ENCODE measurements at regions not wholly inside any gene's neighbourhood (a gene's known extent, or its start where the extent isn't known, plus 50 kb on each side); places are given as distances from the start of the nearest gene placed in this dataset.

- no peak for TF ChIP-seq CSDC2 (CRISPR knock-in tag; IDR thresholded peaks at IDR 0.05)
- TF ChIP-seq ZFP3 (CRISPR knock-in tag; IDR thresholded peaks at IDR 0.05): no peak
- no peak for TF ChIP-seq OSR1 (CRISPR knock-in tag; IDR thresholded peaks at IDR 0.05)
Measured at GRCh38 chr17:33983824-33984574, 271.1 kb upstream of the CCL2 start (continued).

DNA sequence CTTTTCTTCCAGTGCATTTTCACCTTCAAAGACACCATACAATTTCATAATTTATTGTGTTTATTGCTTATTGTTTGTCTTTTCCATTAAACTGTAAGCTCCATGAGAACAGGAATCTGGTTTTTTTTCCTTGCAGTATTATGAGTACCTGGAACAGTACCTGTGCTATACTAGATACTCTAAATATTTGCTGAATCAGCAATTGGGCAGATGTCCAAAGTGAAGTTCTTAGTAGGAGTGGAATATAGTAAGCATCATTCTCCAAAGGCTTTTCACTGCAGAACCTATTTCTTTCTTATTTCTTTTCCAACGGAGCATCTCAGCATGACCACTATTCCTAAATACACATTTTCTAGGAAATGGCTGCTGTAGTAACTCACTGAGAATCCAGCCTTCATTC, 269.0 kb upstream of the CCL2 start:
- no peak for TF ChIP-seq PPARA (CRISPR knock-in tag; IDR thresholded peaks at IDR 0.05; ENCODE audit: borderline replicate concordance)
- no peak for TF ChIP-seq ZFP30 (CRISPR knock-in tag; IDR thresholded peaks at IDR 0.05)
- TF ChIP-seq BACH2 (CRISPR knock-in tag; IDR thresholded peaks at IDR 0.05; ENCODE audit: borderline replicate concordance): no peak
- no peak for TF ChIP-seq OSR1 (CRISPR knock-in tag; IDR thresholded peaks at IDR 0.05)
- TF ChIP-seq ZFP3 (CRISPR knock-in tag; IDR thresholded peaks at IDR 0.05): no peak
- no peak for TF ChIP-seq TOX (CRISPR knock-in tag; IDR thresholded peaks at IDR 0.05; ENCODE audit: borderline replicate concordance)
- TF ChIP-seq, protein P1, sequence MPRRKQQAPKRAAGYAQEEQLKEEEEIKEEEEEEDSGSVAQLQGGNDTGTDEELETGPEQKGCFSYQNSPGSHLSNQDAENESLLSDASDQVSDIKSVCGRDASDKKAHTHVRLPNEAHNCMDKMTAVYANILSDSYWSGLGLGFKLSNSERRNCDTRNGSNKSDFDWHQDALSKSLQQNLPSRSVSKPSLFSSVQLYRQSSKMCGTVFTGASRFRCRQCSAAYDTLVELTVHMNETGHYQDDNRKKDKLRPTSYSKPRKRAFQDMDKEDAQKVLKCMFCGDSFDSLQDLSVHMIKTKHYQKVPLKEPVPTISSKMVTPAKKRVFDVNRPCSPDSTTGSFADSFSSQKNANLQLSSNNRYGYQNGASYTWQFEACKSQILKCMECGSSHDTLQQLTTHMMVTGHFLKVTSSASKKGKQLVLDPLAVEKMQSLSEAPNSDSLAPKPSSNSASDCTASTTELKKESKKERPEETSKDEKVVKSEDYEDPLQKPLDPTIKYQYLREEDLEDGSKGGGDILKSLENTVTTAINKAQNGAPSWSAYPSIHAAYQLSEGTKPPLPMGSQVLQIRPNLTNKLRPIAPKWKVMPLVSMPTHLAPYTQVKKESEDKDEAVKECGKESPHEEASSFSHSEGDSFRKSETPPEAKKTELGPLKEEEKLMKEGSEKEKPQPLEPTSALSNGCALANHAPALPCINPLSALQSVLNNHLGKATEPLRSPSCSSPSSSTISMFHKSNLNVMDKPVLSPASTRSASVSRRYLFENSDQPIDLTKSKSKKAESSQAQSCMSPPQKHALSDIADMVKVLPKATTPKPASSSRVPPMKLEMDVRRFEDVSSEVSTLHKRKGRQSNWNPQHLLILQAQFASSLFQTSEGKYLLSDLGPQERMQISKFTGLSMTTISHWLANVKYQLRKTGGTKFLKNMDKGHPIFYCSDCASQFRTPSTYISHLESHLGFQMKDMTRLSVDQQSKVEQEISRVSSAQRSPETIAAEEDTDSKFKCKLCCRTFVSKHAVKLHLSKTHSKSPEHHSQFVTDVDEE (CRISPR knock-in tag; IDR thresholded peaks at IDR 0.05): no peak
- no peak for TF ChIP-seq ZNF565 (CRISPR knock-in tag; conservative IDR thresholded peaks at IDR 0.05; ENCODE audit: low read depth)
- TF ChIP-seq ESRRG (CRISPR knock-in tag; IDR thresholded peaks at IDR 0.05): no peak
- no peak for TF ChIP-seq ARNTL (CRISPR knock-in tag; IDR thresholded peaks at IDR 0.05; ENCODE audit: borderline replicate concordance, low read depth)
- TF ChIP-seq PATZ1 (CRISPR knock-in tag; IDR thresholded peaks at IDR 0.05; ENCODE audit: borderline replicate concordance): no peak
- TF ChIP-seq ZC3H10 (CRISPR knock-in tag; IDR thresholded peaks at IDR 0.05): no peak
- ATAC-seq: no peak

DNA sequence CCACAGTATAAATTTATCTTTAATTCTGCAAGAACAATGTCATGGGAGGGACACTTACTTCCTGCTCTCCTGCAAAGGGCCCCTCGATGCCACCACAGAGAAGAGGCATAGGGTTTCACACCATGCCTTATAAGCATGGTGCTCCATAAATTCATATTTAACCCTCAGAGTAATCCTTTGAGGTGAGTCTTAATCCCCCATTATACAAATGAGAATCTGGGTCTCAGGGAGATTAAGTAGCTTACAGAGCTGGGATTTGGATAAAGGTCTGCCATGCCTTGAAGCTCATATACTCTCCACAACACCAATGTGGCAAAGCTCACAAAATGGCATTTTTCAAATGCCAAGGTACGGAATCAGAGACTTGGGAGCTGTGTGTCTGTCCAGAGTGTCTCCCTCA, 268.5 kb upstream of the CCL2 start:
- ATAC-seq: no peak

More for the DNA sequence above, 268.5 kb upstream of the CCL2 start:
- TF ChIP-seq POU6F1 (CRISPR knock-in tag; IDR thresholded peaks at IDR 0.05; ENCODE audit: borderline replicate concordance, low read depth): no peak
- TF ChIP-seq GLIS3 (CRISPR knock-in tag; IDR thresholded peaks at IDR 0.05): no peak
- TF ChIP-seq ISL1 (CRISPR knock-in tag; IDR thresholded peaks at IDR 0.05): no peak
- TF ChIP-seq SNAI2 (CRISPR knock-in tag; IDR thresholded peaks at IDR 0.05): no peak
- no peak for TF ChIP-seq ZNF70 (CRISPR knock-in tag; IDR thresholded peaks at IDR 0.05)
- TF ChIP-seq BACH2 (CRISPR knock-in tag; IDR thresholded peaks at IDR 0.05; ENCODE audit: borderline replicate concordance): no peak
- TF ChIP-seq, protein P2, sequence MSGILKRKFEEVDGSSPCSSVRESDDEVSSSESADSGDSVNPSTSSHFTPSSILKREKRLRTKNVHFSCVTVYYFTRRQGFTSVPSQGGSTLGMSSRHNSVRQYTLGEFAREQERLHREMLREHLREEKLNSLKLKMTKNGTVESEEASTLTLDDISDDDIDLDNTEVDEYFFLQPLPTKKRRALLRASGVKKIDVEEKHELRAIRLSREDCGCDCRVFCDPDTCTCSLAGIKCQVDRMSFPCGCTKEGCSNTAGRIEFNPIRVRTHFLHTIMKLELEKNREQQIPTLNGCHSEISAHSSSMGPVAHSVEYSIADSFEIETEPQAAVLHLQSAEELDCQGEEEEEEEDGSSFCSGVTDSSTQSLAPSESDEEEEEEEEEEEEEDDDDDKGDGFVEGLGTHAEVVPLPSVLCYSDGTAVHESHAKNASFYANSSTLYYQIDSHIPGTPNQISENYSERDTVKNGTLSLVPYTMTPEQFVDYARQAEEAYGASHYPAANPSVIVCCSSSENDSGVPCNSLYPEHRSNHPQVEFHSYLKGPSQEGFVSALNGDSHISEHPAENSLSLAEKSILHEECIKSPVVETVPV (CRISPR knock-in tag; IDR thresholded peaks at IDR 0.05): no peak
- TF ChIP-seq ZFP3 (CRISPR knock-in tag; IDR thresholded peaks at IDR 0.05): no peak
- no peak for TF ChIP-seq ESRRG (CRISPR knock-in tag; IDR thresholded peaks at IDR 0.05)
- no peak for TF ChIP-seq ZFP30 (CRISPR knock-in tag; IDR thresholded peaks at IDR 0.05)
- TF ChIP-seq TOX (CRISPR knock-in tag; IDR thresholded peaks at IDR 0.05; ENCODE audit: borderline replicate concordance): no peak
- no peak for TF ChIP-seq ZNF565 (CRISPR knock-in tag; conservative IDR thresholded peaks at IDR 0.05; ENCODE audit: low read depth)
- TF ChIP-seq CSDC2 (CRISPR knock-in tag; IDR thresholded peaks at IDR 0.05): no peak
- no peak for TF ChIP-seq PATZ1 (CRISPR knock-in tag; IDR thresholded peaks at IDR 0.05; ENCODE audit: borderline replicate concordance)
- TF ChIP-seq TCF4 (CRISPR knock-in tag; IDR thresholded peaks at IDR 0.05; ENCODE audit: borderline replicate concordance): no peak
- TF ChIP-seq RARB (CRISPR knock-in tag; IDR thresholded peaks at IDR 0.05): no peak
- TF ChIP-seq OSR1 (CRISPR knock-in tag; IDR thresholded peaks at IDR 0.05): no peak
